HG03045 (cell line): ENCODE measurements at regions not wholly inside any gene's neighbourhood (a gene's known extent, or its start where the extent isn't known, plus 50 kb on each side); places are given as distances from the start of the nearest gene placed in this dataset.
"Not testable (repeated sequence)": the region's sequence is repeated elsewhere in the genome, so short reads cannot be mapped to it uniquely, and the experiment has no call there.

ENCODE experiments used
- ATAC-seq: cut with Tn5 transposase; IDR thresholded peaks from one replicate; pipeline ENCODE4 v1.9.1; 2021; ENCODE audit warnings: mild to moderate bottlenecking, moderate library complexity; ENCODE audit not compliant: unreplicated experiment

DNA sequence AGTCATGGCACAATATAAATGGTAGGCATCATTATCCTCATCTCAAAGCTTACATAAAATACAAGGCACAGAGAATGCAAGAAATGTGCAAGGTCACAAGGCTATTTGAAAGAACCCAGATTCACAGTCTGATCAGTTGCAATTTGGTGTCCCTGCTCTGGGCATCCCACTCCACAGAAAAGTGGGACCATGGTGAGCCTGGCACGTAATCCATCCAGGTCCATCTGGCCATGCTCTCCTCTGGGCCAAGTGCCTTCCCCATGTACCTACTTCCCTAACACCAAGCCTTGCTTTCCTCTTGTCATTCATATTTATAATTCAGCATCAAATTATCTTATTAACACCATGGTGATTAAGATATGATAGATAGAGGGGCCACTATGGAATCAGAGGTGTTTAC, 390.0 kb downstream of the CDH11 start:
- no peak for ATAC-seq

DNA sequence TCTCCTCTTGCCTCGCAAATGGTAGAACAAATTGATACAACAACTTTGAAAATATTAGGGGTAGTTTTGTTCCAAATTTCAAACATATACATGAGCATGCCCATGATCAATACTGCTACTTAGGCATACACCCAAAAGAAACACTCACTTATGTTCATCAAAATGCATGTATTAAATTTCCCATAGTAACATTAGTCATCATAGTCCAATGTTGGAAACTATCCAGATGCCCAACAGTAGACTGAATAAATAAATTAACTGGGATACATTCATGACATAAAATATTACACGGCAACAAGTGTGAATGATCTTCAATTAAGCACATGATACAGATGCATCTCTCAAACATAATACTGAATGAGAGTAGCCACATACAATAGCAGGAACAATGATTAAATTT, 391.6 kb downstream of the CDH11 start:
- no peak for ATAC-seq

DNA sequence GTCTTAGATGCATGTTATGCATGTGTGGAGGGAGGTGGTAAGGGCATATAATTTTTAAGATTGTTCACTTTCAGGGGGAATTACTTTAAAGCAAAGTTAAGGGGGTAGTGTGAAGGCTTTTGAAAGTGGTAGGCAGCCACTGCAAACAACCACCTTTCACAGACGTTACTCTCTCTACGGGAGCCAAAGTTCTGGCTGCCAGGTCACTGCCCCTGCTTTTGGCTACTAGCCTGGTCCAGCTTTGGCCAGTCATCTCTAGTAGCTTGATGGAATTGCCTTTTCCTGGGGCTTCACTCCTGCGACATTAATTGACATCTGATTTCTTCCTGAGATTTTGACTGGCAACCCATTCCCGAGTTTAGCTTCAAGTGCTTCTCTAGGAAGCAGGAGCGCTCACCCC, 397.5 kb downstream of the CDH11 start:
- no peak for ATAC-seq

DNA sequence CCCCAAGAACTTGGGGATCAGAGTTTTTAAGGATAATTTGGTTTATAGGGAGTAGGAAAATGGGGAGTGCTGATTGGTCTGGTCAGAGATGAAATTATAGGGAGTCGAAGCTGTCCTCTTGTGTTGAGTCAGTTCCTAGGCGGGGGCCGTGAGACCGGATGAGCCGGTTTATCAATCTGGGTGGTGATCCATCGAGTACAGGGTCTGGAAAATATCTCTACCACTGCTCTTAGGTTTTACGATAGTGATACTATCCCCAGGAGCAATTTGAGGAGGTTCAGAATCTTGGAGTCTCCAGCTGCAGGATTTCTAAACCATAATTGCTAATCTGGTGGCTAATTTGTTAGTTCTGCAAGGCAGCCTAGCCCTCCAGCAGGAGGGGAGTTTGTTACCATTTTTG, 403.4 kb downstream of the CDH11 start:
- ATAC-seq: no peak

DNA sequence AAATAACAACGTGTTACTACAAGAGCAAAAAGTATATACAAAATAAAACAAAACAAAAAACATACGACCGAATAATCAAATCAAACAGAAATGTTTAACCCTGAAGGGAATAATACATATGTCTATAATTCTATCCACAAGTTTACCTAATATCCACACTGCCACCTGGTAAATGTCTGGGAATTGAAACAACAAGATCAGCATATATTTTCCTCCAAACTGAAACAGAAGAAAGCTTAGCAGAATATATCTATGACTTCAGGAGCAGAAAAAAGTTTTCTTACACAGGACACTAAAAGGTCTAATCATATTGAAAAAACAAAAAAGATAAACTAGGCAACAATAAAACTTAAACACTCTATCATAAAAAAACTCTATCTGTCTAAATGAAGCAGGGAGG, 404.0 kb downstream of the CDH11 start:
- no peak for ATAC-seq

DNA sequence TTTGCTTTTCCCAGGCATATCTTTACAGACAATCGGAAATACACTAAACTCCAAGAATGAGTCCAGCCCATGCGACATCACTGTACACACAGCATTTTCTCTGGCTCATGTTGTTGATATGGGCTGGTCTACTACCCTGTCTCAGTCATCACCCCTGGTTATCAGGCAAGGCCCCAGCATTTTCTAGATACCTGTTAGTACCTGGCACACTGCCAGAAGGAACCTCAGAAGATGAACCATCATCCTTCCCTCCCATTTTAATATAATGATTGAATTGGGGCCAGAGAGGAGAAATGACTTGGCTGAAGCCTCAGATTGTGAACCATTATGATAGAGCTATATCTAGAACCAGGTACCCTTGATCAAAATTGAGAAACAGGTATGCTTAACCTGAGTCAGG, 406.2 kb downstream of the CDH11 start:
- ATAC-seq: no peak

DNA sequence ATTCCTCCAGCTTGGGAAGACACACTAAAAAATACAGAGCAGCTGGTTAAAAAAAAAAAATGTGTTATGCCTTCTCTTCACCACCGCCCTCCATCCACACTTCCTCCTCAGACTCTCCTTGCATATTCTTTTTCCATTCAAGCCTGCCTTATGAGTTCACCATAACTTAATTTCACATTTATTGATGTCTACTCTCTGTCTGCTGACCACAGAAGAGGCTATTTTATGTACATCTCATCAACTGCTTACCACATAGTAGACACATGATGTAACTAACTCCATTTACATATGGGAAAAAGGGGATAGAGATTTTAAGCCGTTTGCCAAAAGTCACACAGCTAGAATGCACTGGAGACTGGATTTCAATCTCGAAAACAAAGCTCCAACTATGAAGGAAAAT, 409.8 kb downstream of the CDH11 start:
- ATAC-seq: no peak

DNA sequence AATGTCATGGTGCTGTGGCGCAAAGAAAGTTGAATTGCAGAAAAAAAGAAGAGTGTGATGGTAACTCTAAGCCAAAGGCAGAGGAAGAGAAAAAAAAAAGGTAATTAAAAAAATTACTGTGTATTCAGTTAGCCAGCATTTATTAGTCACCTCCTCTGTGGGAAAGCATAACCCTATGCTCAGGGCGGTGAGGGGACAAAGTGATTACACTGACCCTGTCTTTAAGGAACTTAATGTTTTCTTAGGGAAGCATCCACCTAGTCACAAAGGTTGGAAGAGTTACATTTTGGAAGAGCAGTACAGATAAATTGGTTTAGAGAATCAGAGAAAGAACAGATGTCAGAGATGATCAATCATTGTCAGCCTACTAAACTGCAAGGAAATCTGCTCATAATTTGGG, 410.3 kb downstream of the CDH11 start:
- ATAC-seq: no peak

DNA sequence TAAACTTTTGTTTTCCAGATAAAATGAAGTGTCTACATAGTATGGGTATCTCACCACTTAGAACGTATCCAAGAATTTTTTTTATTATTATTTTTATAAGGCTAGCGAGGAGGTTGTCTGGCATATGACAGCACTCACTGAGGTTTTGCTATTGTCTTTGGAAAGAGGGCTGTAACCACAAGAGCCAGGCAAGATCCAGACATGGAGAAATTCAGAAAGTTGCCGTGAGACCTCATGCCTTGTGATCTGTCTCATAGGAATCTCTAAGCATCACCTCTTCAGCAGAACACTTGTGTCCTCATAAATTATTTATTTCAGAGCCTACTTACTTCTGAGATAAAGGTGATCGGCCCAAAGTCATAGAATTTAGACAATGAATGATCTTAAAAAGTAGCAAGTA, 410.8 kb downstream of the CDH11 start:
- no peak for ATAC-seq

DNA sequence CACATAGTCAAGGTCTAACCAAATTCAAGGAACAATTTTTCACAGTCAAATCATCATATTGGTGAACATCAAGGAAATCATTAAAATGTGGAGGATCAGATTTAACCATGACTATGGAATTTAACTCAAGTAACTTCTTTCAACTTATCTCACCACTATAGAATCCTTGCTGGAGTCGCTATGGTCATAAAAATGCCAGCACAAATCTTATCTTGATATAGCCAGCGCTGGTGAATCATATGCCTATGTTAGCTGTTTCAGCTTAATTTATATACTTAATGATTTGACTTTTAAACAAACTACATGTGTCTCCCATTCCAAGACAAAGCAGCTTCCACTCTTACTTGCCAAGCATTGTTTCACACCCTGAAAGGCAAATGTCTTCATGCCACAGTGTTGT, 416.4 kb downstream of the CDH11 start:
- ATAC-seq: no peak

DNA sequence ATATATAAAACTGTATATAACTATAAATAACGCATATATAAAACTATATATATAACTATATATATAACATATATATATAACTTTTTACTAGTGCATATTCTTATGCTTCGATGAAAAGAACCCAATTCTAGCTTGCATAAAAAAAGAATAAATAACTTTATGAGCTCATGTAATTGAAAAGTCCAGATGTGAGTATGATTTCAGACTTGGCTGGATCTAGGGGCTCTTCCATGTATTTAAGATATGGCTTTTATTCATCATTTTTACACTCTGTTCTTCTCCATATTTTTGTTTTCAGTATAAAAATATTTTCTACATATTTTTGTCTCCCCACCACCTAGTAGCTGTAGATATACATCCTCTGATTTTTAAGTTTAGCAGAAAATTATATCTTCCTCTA, 417.5 kb downstream of the CDH11 start:
- ATAC-seq: no peak

DNA sequence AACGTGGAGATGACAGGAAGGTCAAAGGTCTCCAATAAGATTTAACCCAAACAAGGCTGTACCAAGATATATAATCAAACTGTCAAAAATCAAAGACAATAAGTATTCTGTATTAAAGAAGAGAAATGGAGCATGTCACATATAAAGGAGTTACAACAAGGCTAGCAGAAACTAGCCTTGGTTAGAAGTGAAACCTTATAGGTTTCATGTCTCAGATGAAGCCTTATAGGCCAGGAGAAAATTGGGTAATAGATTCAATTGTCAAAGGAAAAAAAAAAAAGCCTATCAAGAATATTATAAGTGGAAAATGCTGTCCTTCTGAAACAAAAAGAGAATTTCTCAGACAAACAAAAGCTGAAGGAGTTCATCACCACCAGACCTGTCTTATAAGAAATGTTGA, 419.4 kb downstream of the CDH11 start:
- ATAC-seq: no peak

DNA sequence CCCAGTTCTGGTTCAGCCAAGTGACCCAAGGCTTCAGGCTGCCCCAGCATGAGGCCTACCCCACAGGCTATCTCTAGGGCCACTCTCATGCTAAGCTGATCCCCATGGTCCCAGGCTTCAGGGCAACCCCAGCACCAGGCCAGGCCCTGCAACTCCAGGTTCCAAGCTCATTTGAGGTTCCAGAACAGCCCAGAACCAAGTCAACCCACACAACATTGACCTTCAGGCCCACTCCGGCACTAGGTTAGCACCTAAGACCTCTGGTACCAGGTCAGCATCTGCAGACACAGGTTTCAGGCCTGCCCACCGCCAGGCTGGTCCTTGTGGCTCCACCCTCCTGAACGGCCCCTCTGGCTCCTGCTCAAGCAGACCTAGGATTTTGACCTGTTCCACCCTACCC, 421.2 kb downstream of the CDH11 start:
- no peak for ATAC-seq

DNA sequence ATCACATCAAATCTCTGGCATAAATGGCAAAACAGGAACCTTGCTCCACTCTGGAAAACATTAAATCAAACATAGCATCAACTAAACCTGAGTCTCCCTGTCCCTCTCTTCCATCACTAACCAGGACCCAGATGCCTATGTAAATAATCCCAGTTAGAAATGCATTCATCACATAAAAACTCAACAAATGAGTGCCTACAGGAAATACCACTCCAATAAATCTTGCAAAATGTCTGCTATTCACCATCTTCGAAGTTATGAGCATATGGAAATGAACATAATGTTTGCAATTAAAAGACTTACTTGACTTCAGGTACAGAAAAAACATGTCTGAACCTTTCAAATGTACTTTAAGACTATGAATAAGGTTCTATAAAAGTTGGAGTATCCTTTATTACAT, 425.0 kb downstream of the CDH11 start:
- ATAC-seq: no peak

DNA sequence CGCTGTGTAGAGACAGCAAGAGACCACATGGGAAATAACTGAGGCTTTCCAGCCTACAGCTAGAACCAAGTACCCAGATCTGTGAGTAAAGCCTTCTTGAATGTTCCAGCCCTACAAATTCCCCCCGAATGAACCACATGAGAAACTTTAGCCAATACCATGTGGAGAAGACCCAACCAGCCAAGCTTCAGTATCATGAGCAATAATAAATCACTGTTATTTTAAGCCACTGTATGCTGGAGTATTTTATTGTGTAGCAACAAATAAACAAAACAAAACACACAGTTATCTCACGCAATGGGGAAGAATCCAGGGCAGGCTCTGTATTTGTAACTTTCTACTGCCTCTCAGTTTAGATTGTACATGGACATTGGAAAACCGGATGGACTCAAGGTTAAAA, 426.2 kb downstream of the CDH11 start:
- no peak for ATAC-seq

DNA sequence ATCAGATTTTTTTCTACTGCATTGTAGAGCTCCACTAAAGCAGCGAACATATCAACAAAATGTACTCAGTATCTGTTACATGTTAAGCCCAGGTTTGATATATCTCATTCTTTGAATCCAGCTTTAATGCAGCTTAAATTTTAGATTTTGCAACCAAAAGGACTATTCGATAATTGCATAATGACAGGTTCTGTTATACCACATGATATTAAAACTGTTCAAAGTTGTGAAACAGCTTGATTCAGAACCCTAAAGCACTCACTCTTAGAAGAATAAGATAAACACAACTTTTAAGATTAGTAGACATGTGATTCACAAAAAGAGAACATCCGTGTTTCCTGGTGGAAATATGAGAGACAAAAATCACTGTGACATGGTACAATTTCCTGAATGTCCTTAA, 427.9 kb downstream of the CDH11 start:
- no peak for ATAC-seq

DNA sequence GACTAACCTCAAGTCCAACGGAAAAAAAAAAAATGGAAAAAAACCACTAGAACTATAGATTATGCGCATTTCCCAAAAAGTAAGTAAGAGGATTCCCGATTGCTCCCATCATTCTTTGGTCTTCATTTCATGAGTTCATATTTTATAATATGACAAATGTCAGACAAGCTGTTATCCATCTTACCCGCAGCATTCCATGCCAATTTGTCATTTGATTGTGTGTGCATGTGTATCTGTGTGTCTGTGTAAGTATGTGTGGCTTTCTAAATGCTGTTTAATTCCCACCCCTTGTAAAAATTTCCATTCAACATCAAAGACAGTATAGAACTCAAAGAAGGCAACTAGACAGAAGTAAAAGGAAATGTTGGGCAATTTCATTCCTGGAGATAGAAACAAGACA, 434.1 kb downstream of the CDH11 start:
- ATAC-seq: no peak

DNA sequence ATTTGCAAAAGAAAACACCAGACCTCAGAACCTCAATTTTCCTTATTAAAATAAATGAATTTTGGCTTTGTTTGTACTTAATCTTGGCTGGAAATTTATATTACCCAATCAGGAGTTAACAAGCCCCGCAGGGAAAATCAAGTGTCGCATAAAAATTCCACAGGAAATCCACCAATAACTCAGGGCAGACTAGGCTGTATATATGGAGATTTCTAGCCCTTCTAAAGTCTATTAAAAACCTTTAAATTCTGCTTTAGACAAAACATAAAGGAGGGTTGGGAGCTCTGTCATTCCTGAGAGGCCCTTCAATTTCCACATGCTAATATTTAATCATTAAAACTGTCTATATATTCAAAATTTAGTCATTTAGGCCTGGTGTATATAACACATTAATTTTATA, 434.7 kb downstream of the CDH11 start:
- no peak for ATAC-seq

DNA sequence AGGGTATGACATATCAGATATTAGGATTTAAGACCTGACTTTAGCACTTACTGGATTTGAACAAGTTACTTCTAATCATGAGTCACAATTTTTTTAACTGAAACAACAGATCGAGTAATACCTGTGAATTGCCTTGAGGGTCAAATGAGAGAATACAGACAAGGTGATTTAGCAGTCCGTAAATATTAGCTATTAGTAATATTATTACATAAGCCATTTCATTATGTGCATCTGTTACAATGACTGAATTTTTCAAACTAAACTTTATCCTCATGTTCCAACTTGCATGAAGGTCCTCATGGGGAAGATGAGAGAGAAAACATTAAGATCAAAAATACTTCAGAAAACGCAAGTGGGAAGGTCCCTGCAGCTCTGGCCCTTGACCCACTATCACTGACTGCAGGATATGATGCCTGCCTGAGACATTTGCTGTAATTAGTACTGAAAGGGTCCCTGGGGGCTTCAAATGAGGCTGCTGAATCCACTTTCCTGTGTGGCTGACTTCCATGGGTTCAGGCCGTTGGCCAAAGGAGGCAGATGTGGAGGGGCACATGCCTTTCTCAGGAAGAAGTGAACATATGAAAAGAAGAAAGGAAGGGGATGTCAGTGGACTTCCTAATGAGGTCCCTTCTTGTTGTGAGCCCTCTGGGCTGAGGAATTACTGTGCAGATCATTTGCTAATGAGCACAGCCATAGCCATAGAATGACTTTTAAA, 441.7 kb downstream of the CDH11 start:
- ATAC-seq: no peak

DNA sequence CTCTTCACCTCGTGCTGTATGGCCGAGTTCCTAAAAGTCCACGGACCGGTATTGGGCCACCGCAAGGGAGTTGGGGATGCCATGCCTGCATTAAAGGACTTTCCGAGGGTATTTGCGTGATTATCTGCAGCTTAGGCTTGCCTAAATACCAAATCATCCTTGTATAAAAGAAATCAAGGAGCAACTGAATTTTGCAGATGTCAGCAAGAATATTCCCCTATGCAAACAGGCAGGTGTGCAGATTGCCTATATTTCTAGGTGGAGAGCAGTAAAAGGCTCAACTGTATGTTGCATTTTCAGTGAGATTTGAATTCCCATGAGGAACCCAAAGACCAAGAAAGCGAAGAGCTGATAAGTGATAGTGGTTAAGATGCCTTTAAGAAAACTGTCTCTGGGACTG, 452.3 kb downstream of the CDH11 start:
- no peak for ATAC-seq

DNA sequence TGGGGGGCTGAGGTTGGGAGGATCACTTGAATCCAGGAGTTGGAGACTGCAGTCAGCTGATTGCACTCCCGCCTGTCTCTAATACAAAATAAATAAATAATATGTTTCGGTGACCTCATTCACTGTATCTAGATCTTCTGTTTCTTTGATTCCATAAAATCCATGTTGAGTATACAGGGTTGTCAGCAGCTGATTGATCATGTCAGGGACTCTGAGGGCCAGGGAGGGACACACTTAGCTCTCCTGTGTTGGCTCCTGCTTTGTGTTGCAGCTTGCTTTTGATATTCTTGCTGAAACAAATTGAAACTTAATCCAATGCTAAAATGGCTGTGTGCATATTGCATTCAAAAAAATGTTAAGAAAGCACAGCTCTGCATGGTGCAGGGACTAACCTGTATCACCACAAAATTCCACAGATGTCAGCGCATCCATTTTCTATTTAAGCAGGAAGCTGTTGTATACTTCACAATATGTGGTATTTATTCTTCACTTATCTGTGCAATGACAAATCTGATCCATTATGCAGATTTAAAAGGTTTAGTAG, 454.5 kb downstream of the CDH11 start:
- ATAC-seq: no peak

DNA sequence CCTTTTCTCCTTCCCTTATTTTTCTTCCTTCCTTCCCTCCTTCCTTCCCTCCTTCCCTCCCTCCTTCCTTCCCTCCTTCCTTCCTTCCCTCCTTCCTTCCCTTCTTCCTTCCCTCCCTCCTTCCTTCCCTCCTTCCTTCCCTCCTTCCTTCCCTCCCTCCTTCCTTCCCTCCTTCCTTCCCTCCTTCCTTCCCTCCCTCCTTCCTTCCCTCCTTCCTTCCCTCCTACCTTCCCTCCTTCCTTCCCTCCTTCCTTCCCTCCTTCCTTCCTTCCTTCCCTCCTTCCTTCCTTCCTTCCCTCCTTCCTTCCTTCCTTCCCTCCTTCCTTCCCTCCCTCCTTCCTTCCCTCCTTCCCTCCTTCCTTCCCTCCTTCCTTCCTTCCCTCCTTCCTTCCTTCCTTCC, 459.6 kb downstream of the CDH11 start:
- ATAC-seq: not testable (repeated sequence)

DNA sequence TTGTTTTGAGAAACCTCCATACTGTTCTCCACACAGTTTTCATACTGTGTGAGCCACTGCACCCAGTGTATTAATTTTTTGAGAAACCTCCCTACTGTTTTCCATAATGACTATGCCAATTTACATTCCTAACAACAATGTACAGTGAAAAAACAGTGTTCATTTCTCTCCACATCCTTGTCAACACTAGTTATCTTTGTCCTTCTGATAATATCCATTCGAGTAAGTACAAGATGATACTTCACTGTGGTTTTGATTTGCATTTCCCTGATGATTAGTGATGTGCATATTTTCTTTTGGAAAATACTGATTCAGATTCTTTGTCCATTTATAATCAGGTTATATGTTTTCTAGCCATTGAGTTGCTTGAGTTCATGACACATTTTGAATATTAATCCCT, 462.0 kb downstream of the CDH11 start:
- ATAC-seq: no peak
